Epithelial cell of proximal tubule (primary cell): ENCODE measurements at regions not wholly inside any gene's neighbourhood (a gene's known extent, or its start where the extent isn't known, plus 50 kb on each side); places are given as distances from the start of the nearest gene placed in this dataset.

Experiments used
- DNase-seq: peaks from one replicate; pipeline ENCODE4 v3.0.0-alpha.2; 2011; ENCODE audit warnings: low read depth
- H3K4me3 ChIP-seq: 2 replicates; pipeline ENCODE4 v1.5.1; 2011; ENCODE audit warnings: low read depth, mild to moderate bottlenecking, low read length
- TF ChIP-seq, protein P1 (sequence below): conservative IDR thresholded peaks from 2 replicates; pipeline ENCODE4 v1.5.1; 2012; ENCODE audit warnings: low read depth, mild to moderate bottlenecking, low read length

DNA sequence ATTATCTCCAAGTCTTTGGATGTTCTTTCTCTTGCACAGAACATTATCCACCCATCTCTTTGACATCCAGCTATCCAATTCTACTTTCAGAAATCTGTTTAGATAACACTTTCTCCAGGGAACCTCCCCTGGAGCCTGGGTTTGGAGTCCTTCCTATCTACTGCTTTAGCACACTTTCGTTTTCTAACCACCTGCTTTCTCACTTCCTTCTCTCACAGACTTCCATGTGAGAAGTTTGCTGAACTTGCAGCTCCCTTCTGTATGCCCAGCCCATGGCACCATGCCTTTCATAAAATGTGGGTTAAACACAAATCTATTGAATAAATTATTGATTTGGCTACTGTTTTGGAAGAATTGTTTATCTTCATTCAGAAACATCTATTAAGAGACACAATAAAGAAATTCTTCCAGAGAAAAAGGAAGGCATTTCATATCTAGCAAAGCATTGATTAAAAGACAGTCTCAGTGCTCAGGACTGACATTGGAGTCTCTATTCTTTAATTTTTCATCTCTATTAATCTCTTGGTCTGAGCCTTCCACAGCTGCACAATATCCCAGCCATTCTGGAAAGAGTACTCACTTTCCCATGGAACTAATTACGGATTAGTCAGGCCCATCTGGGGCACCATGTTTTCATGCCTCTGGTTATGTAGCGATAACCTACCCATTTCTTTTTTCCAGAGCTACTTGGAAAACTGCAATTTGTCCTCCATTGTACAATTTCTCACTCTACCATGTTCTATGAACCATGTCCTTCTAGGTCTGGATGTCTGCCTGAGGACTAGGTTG, 1077.3 kb downstream of the SORCS3 start:
- TF ChIP-seq, protein P1, sequence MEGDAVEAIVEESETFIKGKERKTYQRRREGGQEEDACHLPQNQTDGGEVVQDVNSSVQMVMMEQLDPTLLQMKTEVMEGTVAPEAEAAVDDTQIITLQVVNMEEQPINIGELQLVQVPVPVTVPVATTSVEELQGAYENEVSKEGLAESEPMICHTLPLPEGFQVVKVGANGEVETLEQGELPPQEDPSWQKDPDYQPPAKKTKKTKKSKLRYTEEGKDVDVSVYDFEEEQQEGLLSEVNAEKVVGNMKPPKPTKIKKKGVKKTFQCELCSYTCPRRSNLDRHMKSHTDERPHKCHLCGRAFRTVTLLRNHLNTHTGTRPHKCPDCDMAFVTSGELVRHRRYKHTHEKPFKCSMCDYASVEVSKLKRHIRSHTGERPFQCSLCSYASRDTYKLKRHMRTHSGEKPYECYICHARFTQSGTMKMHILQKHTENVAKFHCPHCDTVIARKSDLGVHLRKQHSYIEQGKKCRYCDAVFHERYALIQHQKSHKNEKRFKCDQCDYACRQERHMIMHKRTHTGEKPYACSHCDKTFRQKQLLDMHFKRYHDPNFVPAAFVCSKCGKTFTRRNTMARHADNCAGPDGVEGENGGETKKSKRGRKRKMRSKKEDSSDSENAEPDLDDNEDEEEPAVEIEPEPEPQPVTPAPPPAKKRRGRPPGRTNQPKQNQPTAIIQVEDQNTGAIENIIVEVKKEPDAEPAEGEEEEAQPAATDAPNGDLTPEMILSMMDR: no peak
- H3K4me3 ChIP-seq: no peak overlapping the region
- DNase-seq: no peak

DNA sequence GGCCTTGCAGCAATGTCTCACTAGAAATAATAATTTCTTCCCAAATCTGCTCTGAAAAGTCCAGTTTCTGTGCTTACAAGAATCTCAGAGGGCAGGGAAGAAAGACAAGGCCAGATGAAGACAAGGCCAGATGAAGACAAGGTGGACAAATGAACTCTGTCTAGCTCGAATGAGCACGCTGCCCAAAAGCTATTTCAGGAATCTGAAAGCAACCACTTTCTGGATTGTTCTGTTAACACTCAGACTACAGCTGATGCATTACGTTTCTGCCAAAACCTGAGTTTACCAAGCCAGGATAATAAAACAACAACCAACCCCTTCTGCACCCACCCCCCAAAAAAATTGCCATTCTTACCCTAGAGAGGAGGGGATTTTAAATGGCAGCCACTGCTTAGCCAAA, 1073.6 kb downstream of the SORCS3 start:
- DNase-seq: peak; percentile 9
- H3K4me3 ChIP-seq: no peak overlapping the region
- TF ChIP-seq, protein P1: no peak

DNA sequence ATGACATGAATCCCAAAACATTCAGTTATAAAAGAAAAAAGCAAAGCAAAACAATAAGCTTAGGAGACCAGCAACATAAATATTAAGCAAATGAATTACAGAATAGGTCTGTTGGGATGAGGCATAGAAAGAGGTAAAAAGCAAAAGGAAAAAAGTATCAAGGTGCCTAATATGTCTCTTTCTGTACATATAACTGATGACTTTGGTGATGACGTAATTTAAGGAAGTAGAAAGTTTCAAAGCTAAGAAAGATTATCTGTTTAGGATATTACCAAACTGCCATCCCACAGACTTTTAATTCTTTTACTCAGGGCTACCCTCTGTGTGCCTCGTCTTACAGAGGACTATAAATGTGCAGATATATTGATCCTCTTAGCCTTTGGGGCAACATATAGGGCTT, 1066.5 kb downstream of the SORCS3 start:
- H3K4me3 ChIP-seq: no peak overlapping the region
- TF ChIP-seq, protein P1: no peak
- DNase-seq: no peak

DNA sequence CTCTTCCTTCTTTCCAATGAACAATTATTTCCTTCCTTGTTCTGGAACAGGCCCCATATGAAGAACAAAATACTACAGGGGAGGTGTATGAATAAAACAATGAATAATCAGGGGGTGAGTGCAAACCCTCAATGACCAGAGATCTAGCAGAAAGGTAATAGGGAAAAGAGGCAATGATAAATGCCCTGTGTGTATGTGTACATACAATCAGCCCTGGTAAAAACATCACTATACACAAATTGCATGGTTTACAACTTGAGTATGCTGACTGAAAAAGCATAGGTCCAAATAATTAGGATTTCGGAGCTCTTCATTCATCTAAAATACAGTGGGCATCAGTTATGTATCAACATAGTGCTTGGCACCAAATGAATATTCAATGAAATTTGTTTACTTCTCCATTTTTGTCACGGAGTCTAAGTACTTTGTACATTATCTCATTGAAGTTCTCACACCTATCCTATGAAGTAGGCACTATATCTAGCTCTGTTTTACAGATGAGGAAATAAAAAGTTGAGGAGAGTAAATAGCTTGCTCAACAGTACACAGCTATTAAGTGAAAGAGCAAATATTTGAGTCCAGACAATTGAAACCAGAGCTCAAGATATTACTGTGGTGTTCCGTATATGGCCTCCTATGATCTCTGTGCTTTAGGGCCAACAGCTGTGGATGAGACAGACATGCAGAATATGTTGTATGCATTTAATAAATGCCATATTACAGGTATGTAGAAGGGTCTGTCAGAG, 1065.4 kb downstream of the SORCS3 start:
- no peak for DNase-seq

DNA sequence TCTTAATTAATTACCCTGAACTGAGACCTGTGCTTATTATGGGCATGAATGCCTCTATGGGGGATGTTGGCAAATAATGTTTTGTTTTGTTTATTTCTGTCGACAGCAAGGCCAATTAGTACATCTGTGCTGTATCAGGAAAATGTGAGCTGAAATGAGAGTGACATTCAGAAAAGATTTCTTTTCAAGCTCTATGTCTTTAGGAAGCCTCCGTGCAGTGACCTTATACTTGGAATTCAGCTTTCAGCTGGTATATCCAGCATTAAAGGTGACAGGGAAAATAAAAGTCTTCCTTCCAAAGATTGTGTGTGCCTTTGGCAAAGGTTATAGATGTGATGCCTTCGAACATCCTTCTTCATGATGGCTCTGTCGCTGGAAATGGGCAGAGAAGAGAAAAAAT, 1061.1 kb downstream of the SORCS3 start:
- no peak overlapping the region for H3K4me3 ChIP-seq
- DNase-seq: no peak
- TF ChIP-seq, protein P1: no peak

More for the DNA sequence above, 1065.4 kb downstream of the SORCS3 start:
- H3K4me3 ChIP-seq: no peak overlapping the region
- TF ChIP-seq, protein P1: no peak

DNA sequence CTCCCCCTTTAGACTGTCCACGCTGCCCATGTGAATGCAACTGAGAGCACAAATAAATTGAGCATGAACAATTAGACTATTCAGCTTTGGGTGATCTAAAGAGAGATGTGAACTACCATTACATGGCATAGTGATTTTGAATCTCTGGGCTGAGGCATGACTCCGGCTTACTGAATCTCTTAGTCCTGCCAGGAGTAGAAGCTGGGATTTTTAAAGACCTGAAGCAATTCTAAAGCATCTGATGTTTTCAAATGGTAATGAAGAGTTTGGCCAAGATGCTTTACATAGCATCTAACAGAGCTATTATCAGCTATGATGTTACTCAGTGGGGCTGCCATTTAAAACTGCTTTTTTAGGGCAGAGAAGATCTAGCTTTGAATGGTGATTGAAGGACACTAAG, 1059.1 kb downstream of the SORCS3 start:
- TF ChIP-seq, protein P1: no peak
- H3K4me3 ChIP-seq: no peak overlapping the region
- DNase-seq: no peak

DNA sequence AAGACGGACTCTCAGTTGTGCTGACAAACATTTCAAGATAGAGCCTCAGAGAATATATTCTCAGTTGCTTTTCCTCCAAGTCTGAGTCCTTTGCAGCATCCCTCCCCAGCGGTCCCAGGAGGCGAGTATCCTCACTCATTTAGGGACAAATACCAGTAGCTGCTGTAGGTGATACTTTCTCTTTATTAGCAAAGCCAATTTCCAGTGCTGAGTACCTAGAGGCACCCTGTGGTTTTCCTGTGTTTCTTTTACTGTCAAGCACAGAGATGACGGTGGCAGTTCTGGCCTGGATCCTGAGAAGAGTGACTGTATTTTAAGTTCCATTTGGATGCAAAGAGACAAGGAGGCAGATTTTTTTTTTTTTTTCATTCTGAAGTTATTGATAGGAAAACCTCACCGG, 1058.4 kb downstream of the SORCS3 start:
- DNase-seq: no peak
- no peak overlapping the region for H3K4me3 ChIP-seq
- TF ChIP-seq, protein P1: no peak
